GM12864 (cell line): ENCODE measurements at regions not wholly inside any gene's neighbourhood (a gene's known extent, or its start where the extent isn't known, plus 50 kb on each side); places are given as distances from the start of the nearest gene placed in this dataset.

Experiments used
- DNase-seq: peaks from one replicate; pipeline ENCODE4 v3.0.0-alpha.2; 2011; ENCODE audit warnings: low read depth
- H3K4me3 ChIP-seq: 2 replicates; pipeline ENCODE4 v1.5.1; 2011; ENCODE audit warnings: mild to moderate bottlenecking, low read depth, low read length, control low read depth
- TF ChIP-seq, protein P1 (sequence below): IDR thresholded peaks from 2 replicates; pipeline ENCODE4 v1.5.1; 2011; ENCODE audit warnings: low read depth, mild to moderate bottlenecking, moderate library complexity, low read length, control low read depth, inconsistent platforms; ENCODE audit errors: missing control alignments

DNA sequence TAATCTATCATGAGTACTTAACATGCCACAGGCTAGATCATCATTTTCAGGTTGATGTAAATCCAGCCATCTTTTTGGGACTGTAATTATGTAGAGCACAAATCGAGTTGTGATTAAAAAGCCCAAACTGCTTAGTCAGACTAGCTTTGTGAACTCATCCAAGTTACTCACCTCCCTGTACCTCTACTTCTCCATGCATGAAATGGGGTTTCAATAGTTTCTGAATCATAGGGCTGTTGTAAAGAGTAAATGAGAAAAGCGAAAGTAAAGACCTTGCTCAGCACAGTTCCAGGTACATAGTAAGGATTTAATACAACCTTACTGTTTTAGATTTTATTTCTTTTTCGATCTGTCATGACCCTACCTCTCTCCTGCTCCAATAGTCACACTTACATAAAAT, 85.6 kb upstream of the GAP43 start:
- TF ChIP-seq, protein P1, sequence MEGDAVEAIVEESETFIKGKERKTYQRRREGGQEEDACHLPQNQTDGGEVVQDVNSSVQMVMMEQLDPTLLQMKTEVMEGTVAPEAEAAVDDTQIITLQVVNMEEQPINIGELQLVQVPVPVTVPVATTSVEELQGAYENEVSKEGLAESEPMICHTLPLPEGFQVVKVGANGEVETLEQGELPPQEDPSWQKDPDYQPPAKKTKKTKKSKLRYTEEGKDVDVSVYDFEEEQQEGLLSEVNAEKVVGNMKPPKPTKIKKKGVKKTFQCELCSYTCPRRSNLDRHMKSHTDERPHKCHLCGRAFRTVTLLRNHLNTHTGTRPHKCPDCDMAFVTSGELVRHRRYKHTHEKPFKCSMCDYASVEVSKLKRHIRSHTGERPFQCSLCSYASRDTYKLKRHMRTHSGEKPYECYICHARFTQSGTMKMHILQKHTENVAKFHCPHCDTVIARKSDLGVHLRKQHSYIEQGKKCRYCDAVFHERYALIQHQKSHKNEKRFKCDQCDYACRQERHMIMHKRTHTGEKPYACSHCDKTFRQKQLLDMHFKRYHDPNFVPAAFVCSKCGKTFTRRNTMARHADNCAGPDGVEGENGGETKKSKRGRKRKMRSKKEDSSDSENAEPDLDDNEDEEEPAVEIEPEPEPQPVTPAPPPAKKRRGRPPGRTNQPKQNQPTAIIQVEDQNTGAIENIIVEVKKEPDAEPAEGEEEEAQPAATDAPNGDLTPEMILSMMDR, result no peak
- DNase-seq, result no peak
- no peak overlapping the region for H3K4me3 ChIP-seq

- TF ChIP-seq, protein P1, result no peak
- H3K4me3 ChIP-seq, result no peak overlapping the region
- DNase-seq, result no peak
Observed at GRCh38 chr3:115547207-115547606, 76.1 kb upstream of the GAP43 start.

DNA sequence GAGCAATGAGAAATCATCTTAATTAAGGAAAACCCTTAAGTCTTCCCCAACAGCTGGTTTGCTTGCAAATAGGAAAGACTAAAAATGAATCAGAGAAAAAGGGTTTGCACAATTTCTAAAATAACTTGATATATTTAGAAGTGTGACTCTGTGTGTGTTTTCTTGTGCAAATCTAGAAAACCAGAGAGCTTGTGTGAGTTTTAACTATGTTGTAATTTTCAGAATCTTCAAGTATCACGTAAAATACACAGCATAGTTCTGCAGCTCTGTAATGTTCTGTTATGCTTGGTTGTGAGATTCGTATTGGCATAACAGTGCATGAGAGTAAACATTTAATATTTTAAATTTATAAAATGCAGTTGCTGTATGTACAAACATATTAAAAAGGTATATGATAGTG, 74.7 kb upstream of the GAP43 start:
- no peak for DNase-seq
- TF ChIP-seq, protein P1, result no peak
- H3K4me3 ChIP-seq, result no peak overlapping the region

GRCh38 chr3:115549071-115549470, 74.2 kb upstream of the GAP43 start:
- H3K4me3 ChIP-seq, result no peak overlapping the region
- DNase-seq, result no peak
- TF ChIP-seq, protein P1, result no peak

DNA sequence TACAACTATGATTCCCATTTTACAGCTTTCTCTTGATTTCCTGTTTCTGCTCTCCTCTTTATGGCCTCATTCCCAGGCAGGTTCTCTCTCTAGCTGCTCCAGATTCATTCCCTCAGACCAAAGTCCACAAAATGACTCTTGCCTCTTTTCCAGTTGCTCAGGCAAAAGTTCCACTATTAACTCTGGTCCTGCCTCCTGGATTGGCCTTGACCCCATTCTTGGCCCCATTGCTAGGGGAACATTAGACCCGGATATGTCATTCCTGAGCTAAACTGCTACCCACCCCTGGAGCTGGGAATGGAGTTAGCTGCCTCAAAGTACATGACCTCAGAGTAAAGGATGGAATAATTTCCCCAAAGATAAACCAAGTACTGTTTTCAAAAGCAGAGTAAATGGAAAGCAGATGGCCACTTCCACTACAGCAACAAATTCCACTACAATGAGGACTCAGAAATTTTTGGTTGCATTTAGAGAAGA, 73.0 kb upstream of the GAP43 start:
- no peak for DNase-seq
- TF ChIP-seq, protein P1, result no peak

GRCh38 chr3:115551016-115551415, 72.3 kb upstream of the GAP43 start:
- no peak overlapping the region for H3K4me3 ChIP-seq
- TF ChIP-seq, protein P1, result no peak
- no peak for DNase-seq

More for the DNA sequence above, 73.0 kb upstream of the GAP43 start:
- no peak overlapping the region for H3K4me3 ChIP-seq

- no peak for DNase-seq
- TF ChIP-seq, protein P1, result no peak
- H3K4me3 ChIP-seq, result no peak overlapping the region
Observed at GRCh38 chr3:115552007-115552406, 71.3 kb upstream of the GAP43 start.
